HG02943 (cell line): ENCODE measurements at regions not wholly inside any gene's neighbourhood (a gene's known extent, or its start where the extent isn't known, plus 50 kb on each side); places are given as distances from the start of the nearest gene placed in this dataset.

Source experiments
- ATAC-seq: cut with Tn5 transposase; IDR thresholded peaks from one replicate; pipeline ENCODE4 v1.9.1; 2021; ENCODE audit warnings: mild to moderate bottlenecking, low read depth, moderate library complexity; ENCODE audit not compliant: unreplicated experiment

DNA sequence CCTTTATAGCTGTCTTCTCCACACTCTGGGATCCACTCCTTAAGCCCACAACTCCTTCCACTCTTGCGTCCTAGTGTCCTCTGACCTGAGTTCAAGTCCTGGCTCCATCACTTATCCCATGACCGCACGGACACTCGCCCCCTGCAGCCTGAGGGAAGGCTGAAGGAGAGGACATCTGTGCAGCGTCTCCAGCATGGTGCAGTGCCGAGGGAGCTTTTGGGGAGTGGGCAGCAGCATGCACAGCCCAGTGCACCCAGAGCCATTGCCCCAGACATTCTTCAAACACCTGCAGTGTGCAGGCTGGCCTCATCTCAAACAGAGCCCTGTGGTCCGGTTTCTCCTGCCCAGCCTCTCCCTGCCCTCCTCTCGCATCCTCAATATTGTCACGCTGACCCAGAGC is 317.1 kb upstream of the ZMIZ1 start:
- ATAC-seq: no peak

DNA sequence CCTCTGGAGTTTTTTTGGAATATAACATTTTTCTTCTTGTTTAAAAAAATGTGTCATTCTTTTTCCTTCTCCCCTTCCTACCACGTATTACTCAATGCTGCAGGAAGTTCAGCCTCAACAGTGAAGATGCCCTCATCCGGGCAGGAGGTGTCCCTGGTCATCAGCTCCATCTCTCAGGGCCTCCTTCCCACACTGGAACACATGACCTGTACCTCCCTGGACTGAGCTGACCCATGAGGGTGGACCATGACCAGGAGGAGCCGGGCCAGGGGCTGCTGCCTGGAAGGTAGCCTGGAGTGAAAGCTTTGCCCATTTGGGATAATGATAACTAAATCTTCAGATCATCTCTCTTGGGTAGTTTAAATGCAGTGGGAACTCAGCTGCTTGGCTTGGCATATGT is 316.5 kb upstream of the ZMIZ1 start:
- ATAC-seq: no peak

- ATAC-seq: no peak
Observed at GRCh38 chr10:78752708-78753107, 316.1 kb upstream of the ZMIZ1 start.

GRCh38 chr10:78754269-78755062 is 314.3 kb upstream of the ZMIZ1 start:
- ATAC-seq: no peak

- ATAC-seq: no peak
Observed at GRCh38 chr10:78755063-78755701, 313.6 kb upstream of the ZMIZ1 start.

- no peak for ATAC-seq
Observed at GRCh38 chr10:78755877-78756455, 312.8 kb upstream of the ZMIZ1 start.

- ATAC-seq: no peak
Observed at GRCh38 chr10:78756604-78757343, 312.0 kb upstream of the ZMIZ1 start.

DNA sequence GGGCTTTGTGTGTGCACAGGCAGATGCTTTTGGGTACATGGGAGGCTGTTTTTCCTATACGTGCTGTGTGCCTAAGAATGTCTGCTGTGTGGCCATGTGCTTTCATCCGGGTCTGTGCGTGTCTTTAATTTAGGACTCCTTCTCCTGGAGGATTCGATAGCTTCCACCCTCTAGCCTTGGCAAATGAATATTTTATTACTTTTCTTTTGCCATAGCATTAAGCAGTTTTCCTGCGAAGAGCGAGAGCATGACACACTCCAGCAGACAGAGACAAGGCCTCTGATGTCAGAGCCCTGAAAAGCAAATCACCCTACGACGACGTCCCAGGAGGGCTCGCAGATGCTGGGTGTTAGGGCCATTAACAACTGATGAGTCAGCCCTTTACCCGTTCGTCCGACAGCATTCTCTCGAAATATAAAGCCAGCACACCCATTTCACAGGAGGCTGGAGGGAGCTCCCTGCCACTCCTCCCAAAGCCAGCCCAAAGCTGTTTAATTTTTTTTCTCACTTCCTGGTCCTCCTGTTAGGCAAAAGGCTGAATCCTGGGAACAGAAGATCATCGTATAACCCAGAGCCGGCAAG is 311.3 kb upstream of the ZMIZ1 start:
- no peak for ATAC-seq

- no peak for ATAC-seq
Observed at GRCh38 chr10:78758176-78758575, 310.6 kb upstream of the ZMIZ1 start.

DNA sequence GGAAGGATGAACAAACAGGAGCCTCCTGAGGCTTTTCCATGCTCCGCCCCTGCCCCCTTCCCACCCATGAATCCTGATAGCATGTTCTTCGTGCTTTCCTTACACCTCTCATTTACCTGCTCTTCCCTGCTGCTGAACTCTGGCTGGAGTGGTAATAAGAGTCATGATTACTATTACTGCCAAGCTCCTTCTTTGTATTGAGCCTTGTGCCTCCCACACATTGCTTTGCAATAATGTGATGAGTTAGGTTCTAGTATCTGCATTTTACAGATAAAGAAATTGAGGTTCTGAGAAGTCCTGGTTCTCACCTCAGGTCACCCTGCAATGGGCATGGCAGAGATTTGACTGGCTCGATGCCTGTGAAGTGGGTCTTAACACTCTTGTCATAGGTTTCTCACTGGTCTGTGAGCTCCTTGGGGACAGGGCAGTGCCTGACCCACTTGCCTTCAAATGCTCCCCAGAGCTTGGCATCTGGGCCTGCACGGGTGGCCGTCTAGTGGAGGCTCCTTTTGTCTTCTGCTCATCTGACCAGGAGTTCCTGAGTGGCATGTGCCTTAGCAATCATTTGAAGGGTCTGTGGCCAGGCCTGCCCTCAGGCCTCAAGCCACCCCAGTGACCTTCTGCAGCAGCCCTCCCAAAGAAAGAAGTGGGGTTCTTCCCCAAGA is 309.2 kb upstream of the ZMIZ1 start:
- no peak for ATAC-seq

- no peak for ATAC-seq
Observed at GRCh38 chr10:78760463-78761310, 308.1 kb upstream of the ZMIZ1 start.

- ATAC-seq: no peak
Observed at GRCh38 chr10:78761311-78761781, 307.4 kb upstream of the ZMIZ1 start.

GRCh38 chr10:78762086-78762630 is 306.6 kb upstream of the ZMIZ1 start:
- no peak for ATAC-seq

GRCh38 chr10:78763234-78763633 is 305.5 kb upstream of the ZMIZ1 start:
- no peak for ATAC-seq

GRCh38 chr10:78763651-78764395 is 304.9 kb upstream of the ZMIZ1 start:
- ATAC-seq: no peak

DNA sequence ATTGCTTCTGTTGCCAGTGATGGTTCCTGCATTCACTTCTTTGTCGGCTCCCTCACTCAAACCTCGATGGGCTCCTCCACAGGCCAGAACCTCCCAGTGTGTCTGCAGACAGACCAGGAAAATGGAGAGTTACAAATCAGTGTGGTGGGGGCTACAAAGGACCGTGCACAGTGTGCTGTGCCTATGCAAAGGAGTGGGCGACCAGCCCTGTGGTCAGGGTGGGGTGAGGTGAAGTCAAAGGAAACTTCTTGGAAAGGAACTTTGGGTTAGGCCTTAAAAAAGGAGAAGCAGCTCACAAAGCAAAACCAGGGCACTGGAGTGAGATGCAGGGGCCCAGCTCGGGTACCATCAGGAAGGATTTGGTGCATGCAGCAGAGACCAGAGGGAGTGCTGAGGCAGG is 304.3 kb upstream of the ZMIZ1 start:
- no peak for ATAC-seq

GRCh38 chr10:78764846-78765430 is 303.8 kb upstream of the ZMIZ1 start:
- ATAC-seq: no peak
